ENCODE measurements at regions not wholly inside any gene's neighbourhood (a gene's known extent, or its start where the extent isn't known, plus 50 kb on each side); places are given as distances from the start of the nearest gene placed in this dataset.

- TF ChIP-seq CTCF (IDR thresholded peaks at IDR 0.05) (no peak), POLR2A (IDR thresholded peaks at IDR 0.05) (no peak)
Measured at GRCh38 chr1:56266359-56266758, 313.0 kb downstream of the PLPP3 start.
